Parathyroid adenoma (tissue), 2 donors: ENCODE measurements at regions not wholly inside any gene's neighbourhood (a gene's known extent, or its start where the extent isn't known, plus 50 kb on each side); places are given as distances from the start of the nearest gene placed in this dataset.

ENCODE experiments used
- H2AFZ ChIP-seq: fragments of 300-600 bp; sonication (generic); one replicate; pipeline ENCODE4 v1.7.0; 2017; ENCODE audit warnings: antibody characterized with exemption, mild to moderate bottlenecking
- H3K27ac ChIP-seq: fragments of 300-600 bp; sonication (generic); one replicate; pipeline ENCODE4 v1.7.0; 2017
- H3K27me3 ChIP-seq: fragments of 300-600 bp; sonication (generic); one replicate; pipeline ENCODE4 v1.7.0; 2017; ENCODE audit warnings: low read length; ENCODE audit not compliant: control insufficient read depth, insufficient read depth
- H3K36me3 ChIP-seq: fragments of 300-600 bp; sonication (generic); one replicate; pipeline ENCODE4 v1.7.0; 2017; ENCODE audit warnings: low read length; ENCODE audit not compliant: control insufficient read depth, insufficient read depth
- H3K4me1 ChIP-seq: fragments of 300-600 bp; sonication (generic); one replicate; pipeline ENCODE4 v1.7.0; 2017; ENCODE audit warnings: control low read depth
- H3K4me2 ChIP-seq: fragments of 300-600 bp; sonication (generic); one replicate; pipeline ENCODE4 v1.7.0; 2017; ENCODE audit warnings: low read length
- H3K4me3 ChIP-seq: fragments of 300-600 bp; sonication (generic); one replicate; pipeline ENCODE4 v1.7.0; 2017; ENCODE audit warnings: low read depth, low read length
- H3K79me2 ChIP-seq: fragments of 300-600 bp; sonication (generic); one replicate; pipeline ENCODE4 v1.7.0; 2017; ENCODE audit warnings: control low read depth
- H3K9ac ChIP-seq: fragments of 300-600 bp; sonication (generic); one replicate; pipeline ENCODE4 v1.7.0; 2017; ENCODE audit warnings: mild to moderate bottlenecking
- H3K9me3 ChIP-seq: fragments of 300-600 bp; sonication (generic); one replicate; pipeline ENCODE4 v1.7.0; 2017; ENCODE audit warnings: low read length; ENCODE audit not compliant: control insufficient read depth
- TF ChIP-seq, protein P1 (sequence below): fragments of 300-600 bp; sonication (generic); IDR thresholded peaks from one replicate; pipeline ENCODE4 v1.7.0; 2017; ENCODE audit warnings: antibody characterized with exemption, mild to moderate bottlenecking
- donor health status: primary hyperparathyroidism.

DNA sequence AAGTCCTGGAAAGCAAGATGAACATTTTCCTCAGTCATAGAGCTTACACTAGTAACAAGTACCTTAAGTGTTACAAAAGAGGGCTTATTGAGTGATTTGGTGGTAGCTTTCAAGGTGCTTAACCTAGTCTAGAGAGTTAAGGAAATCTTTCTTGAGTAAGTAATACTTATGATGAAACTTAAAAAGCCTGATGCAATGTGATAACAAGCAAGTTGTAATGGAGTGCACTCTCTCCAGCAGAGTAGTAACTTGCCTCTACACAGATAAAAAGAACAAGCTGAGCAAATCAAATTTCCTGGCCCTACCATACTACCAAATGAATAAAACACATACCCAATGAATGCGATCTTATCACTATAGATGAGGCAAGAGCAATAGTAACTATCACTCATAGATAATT lies 639.9 kb upstream of the FBXO33 start:
- TF ChIP-seq, protein P1, sequence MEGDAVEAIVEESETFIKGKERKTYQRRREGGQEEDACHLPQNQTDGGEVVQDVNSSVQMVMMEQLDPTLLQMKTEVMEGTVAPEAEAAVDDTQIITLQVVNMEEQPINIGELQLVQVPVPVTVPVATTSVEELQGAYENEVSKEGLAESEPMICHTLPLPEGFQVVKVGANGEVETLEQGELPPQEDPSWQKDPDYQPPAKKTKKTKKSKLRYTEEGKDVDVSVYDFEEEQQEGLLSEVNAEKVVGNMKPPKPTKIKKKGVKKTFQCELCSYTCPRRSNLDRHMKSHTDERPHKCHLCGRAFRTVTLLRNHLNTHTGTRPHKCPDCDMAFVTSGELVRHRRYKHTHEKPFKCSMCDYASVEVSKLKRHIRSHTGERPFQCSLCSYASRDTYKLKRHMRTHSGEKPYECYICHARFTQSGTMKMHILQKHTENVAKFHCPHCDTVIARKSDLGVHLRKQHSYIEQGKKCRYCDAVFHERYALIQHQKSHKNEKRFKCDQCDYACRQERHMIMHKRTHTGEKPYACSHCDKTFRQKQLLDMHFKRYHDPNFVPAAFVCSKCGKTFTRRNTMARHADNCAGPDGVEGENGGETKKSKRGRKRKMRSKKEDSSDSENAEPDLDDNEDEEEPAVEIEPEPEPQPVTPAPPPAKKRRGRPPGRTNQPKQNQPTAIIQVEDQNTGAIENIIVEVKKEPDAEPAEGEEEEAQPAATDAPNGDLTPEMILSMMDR: no peak
- Histone ChIP-seq H3K79me2 (no peaks in the 10 kb centered on the region), H3K36me3 (no peaks in the 10 kb centered on the region), H3K4me2 (no peak overlapping the region), H3K9ac (no peak overlapping the region), H2AFZ (no peak overlapping the region), H3K9me3 (peaks cover 3% of the 10 kb centered on the region), H3K4me1 (no peaks in the 10 kb centered on the region), H3K4me3 (no peak overlapping the region), H3K27me3 (no peaks in the 10 kb centered on the region), H3K27ac (no peak overlapping the region)

DNA sequence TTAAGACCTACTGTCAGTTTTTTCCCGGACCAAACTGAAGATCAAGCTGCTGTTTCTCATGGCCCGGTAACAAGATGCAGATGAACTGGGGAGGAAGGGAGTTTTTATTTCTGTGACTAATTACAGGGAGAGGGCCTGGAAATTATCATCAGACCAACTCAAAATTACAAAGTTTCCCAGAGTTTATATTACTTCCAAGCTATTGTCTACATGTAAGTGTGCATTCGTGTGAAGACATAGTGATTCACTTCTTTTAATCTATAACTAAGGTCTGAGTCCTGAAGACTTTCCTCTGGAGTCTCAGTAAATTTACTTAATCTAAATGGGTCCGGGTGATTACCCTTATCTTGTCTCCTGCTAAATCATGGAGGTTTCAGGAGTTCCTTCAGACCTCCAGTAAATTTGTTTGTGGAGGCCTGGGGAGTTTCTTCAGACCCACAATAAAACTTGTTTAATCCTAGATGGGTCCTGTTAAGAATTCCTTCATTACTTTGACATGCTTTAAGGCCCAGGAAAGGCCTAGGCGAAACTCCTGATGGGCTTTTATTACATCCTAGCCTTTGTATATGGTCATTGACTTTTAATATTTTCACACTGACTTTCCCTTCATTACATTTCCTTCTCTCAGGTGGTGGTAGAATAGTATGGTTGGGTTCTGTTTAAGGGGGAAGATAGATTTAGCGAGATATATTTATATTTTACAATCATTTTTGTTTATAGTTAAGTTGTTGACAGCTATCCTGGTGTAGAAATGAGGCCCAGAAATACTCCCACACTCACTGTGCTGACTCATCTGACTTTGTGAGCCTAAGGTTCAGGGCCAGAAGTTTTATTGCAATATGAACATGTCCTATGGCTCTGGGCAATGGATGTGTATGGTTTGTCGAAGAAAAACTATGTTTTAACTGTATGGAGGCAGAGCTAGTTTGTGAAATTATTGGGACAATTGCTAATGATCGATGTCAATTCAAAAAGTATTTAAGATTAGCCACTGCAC lies 627.0 kb upstream of the FBXO33 start:
- no peak overlapping the region for H3K9ac ChIP-seq
- no peak overlapping the region for H3K4me3 ChIP-seq
- no peaks in the 10 kb centered on the region for H3K9me3 ChIP-seq
- H3K27me3 ChIP-seq: no peaks in the 10 kb centered on the region
- no peaks in the 10 kb centered on the region for H3K4me1 ChIP-seq
- TF ChIP-seq, protein P1: no peak
- no peaks in the 10 kb centered on the region for H3K36me3 ChIP-seq
- no peak overlapping the region for H3K27ac ChIP-seq
- H3K79me2 ChIP-seq: no peaks in the 10 kb centered on the region
- no peak overlapping the region for H2AFZ ChIP-seq
- no peak overlapping the region for H3K4me2 ChIP-seq

DNA sequence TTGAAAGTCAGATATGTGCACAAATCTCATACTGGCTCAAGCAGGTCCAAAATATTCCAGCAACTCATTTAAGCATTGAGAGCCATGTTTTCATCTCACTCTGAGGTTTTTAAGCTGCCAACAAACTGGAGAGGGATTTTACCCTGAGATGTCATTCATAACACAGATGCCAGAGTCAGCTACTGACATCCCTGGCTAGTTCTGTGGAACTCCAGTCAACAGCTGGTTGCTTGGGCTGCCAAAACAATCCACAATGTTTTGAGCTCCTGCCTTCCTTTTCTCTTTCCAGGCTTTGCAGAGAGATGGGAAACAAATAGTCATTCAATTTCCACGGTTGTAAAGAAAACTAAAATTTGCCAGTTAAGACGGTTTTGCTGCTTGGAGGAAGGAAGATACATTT lies 621.2 kb upstream of the FBXO33 start:
- Histone ChIP-seq H3K79me2 (no peaks in the 10 kb centered on the region), H2AFZ (no peak overlapping the region), H3K4me2 (no peak overlapping the region), H3K9ac (no peak overlapping the region), H3K4me1 (no peaks in the 10 kb centered on the region), H3K36me3 (no peaks in the 10 kb centered on the region), H3K27ac (no peak overlapping the region), H3K27me3 (no peaks in the 10 kb centered on the region), H3K4me3 (no peak overlapping the region), H3K9me3 (no peaks in the 10 kb centered on the region)
- TF ChIP-seq, protein P1: no peak

DNA sequence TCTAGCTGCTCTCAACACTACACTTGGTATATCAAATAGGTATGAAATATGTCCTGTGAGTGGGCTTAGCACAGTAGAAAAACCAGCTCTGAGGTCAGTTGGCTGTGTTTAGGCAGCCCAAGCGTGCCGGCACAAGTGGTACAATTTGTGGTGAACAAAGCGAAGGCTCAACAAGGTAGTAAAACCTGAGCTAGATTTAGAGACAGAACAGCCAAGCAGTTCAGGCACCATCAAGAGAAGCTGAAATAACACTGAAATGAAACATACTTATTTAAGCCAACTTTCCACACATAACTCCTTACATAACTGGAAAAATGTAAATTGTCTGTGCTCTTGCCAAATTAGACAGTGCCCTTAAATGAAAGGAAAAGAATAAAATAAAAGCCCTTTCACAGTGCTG lies 596.8 kb upstream of the FBXO33 start:
- Histone ChIP-seq H3K4me1 (no peaks in the 10 kb centered on the region), H2AFZ (no peak overlapping the region), H3K9me3 (no peaks in the 10 kb centered on the region), H3K79me2 (no peaks in the 10 kb centered on the region), H3K9ac (no peak overlapping the region), H3K36me3 (no peaks in the 10 kb centered on the region), H3K4me3 (no peak overlapping the region), H3K27ac (no peak overlapping the region), H3K4me2 (no peak overlapping the region), H3K27me3 (no peaks in the 10 kb centered on the region)
- TF ChIP-seq, protein P1: no peak

DNA sequence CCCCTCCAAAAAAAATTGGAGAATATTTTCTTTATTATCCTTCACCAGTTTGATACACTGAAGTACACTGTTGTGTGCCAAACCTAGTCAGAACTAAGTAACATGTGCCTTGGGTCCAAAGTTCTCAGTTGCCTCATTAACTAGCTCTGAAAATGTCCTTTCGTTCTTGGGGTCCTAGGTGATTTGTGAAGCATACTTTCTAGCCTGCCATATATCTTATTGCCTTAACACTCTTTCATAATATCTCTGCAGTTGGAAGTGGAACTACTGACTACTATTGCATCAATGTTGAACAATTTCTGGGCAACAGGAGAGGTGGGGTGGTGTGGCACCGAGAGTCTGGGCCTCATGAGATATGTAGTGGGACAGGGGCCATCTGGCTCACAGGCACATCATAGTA lies 592.9 kb upstream of the FBXO33 start:
- Histone ChIP-seq H3K79me2 (no peaks in the 10 kb centered on the region), H3K36me3 (no peaks in the 10 kb centered on the region), H3K4me3 (no peak overlapping the region), H3K9me3 (no peaks in the 10 kb centered on the region), H2AFZ (no peak overlapping the region), H3K4me2 (no peak overlapping the region), H3K4me1 (no peaks in the 10 kb centered on the region), H3K9ac (no peak overlapping the region), H3K27ac (no peak overlapping the region), H3K27me3 (no peaks in the 10 kb centered on the region)
- TF ChIP-seq, protein P1: no peak
